ENCODE measurements at regions not wholly inside any gene's neighbourhood (a gene's known extent, or its start where the extent isn't known, plus 50 kb on each side); places are given as distances from the start of the nearest gene placed in this dataset.

- TF ChIP-seq POLR2A (IDR thresholded peaks at IDR 0.05) (no peak), CTCF (IDR thresholded peaks at IDR 0.05) (no peak)
- intact Hi-C loops (cut with DNase I): no loop called here
Measured at GRCh38 chr2:82233806-82234205, 1929.3 kb upstream of the LRRTM1 start.

GRCh38 chr2:82230406-82230805 lies 1925.9 kb upstream of the LRRTM1 start:
- intact Hi-C loops (cut with DNase I): no loop called here
- WGBS, 2 donors: 45 to 58% methylated on average over 1 of the region's 1 CpG
- DNase-seq (no peak), ATAC-seq (no peak)
- no peak overlapping the region for H3K27ac ChIP-seq
- no peaks in the 10 kb centered on the region for H3K9me3 ChIP-seq
- TF ChIP-seq POLR2A (IDR thresholded peaks at IDR 0.05) (no peak), CTCF (IDR thresholded peaks at IDR 0.05) (no peak)
- H3K27me3 ChIP-seq: no peaks in the 10 kb centered on the region
- no peaks in the 10 kb centered on the region for H3K36me3 ChIP-seq (replicated peaks in 1 of 2; ENCODE audit: insufficient read depth in 1 of 2, low read depth in 2 of 2)
- H3K4me3 ChIP-seq: no peak overlapping the region
- no peaks in the 10 kb centered on the region for H3K4me1 ChIP-seq

More at GRCh38 chr2:82233806-82234205, 1929.3 kb upstream of the LRRTM1 start:
- no peak for DNase-seq
- no peaks in the 10 kb centered on the region for H3K27me3 ChIP-seq
- H3K4me3 ChIP-seq: no peak overlapping the region
- no peaks in the 10 kb centered on the region for H3K36me3 ChIP-seq (replicated peaks in 1 of 2; ENCODE audit: insufficient read depth in 1 of 2, low read depth in 2 of 2)
- H3K27ac ChIP-seq: no peak overlapping the region
- ATAC-seq: no peak
- no peaks in the 10 kb centered on the region for H3K4me1 ChIP-seq
- H3K9me3 ChIP-seq: no peaks in the 10 kb centered on the region

- 60 to 71% methylated on average over 2 of the region's 2 CpGs for WGBS, 2 donors
- Histone ChIP-seq H3K9me3 (peaks cover 0 to 2% (median 0%) of the 10 kb centered on the region in 3 donors), H3K27me3 (no peaks in the 10 kb centered on the region), H3K36me3 (replicated peaks in 1 of 2; ENCODE audit: insufficient read depth in 1 of 2, low read depth in 2 of 2) (no peaks in the 10 kb centered on the region), H3K27ac (no peak overlapping the region), H3K4me1 (no peaks in the 10 kb centered on the region), H3K4me3 (no peak overlapping the region)
- intact Hi-C loops (cut with DNase I): no loop called here
- TF ChIP-seq CTCF (IDR thresholded peaks at IDR 0.05) (no peak), POLR2A (IDR thresholded peaks at IDR 0.05) (no peak)
- DNase-seq (no peak), ATAC-seq (no peak)
Measured at GRCh38 chr2:82226441-82226840, 1921.9 kb upstream of the LRRTM1 start.

GRCh38 chr2:82224301-82224940 lies 1919.9 kb upstream of the LRRTM1 start:
- H3K4me1 ChIP-seq: no peaks in the 10 kb centered on the region
- peaks cover 0 to 2% (median 0%) of the 10 kb centered on the region in 3 donors for H3K9me3 ChIP-seq
- TF ChIP-seq CTCF (IDR thresholded peaks at IDR 0.05): no peak
- no peak overlapping the region for H3K27ac ChIP-seq
- no peak overlapping the region for H3K4me3 ChIP-seq
- no peaks in the 10 kb centered on the region for H3K36me3 ChIP-seq (replicated peaks in 1 of 2; ENCODE audit: insufficient read depth in 1 of 2, low read depth in 2 of 2)
- no peaks in the 10 kb centered on the region for H3K27me3 ChIP-seq
- intact Hi-C loops (cut with DNase I): no loop called here
- WGBS, 2 donors: 70 to 78% methylated on average over 5 of the region's 5 CpGs
- ATAC-seq (no peak), DNase-seq (no peak)

GRCh38 chr2:82215212-82215611 lies 1910.7 kb upstream of the LRRTM1 start:
- Histone ChIP-seq H3K9me3 (no peaks in the 10 kb centered on the region), H3K4me3 (no peak overlapping the region), H3K27ac (no peak overlapping the region), H3K27me3 (no peaks in the 10 kb centered on the region), H3K36me3 (replicated peaks in 1 of 2; ENCODE audit: insufficient read depth in 1 of 2, low read depth in 2 of 2) (no peaks in the 10 kb centered on the region), H3K4me1 (no peaks in the 10 kb centered on the region)
- no peak for ATAC-seq
- 72 to 75% methylated on average over 3 to 4 of the region's 4 CpGs for WGBS, 2 donors
- no peak for TF ChIP-seq POLR2A (IDR thresholded peaks at IDR 0.05)
- no peak for TF ChIP-seq CTCF (IDR thresholded peaks at IDR 0.05)
- no peak for DNase-seq
- intact Hi-C loops (cut with DNase I): no loop called here

All from body of pancreas (tissue), 4 donors.